IPS DF 6.9 (cell line): ENCODE measurements at regions not wholly inside any gene's neighbourhood (a gene's known extent, or its start where the extent isn't known, plus 50 kb on each side); places are given as distances from the start of the nearest gene placed in this dataset.

ENCODE experiments used
- DNase-seq: peaks from one replicate; pipeline ENCODE4 v3.0.0-alpha.2; 2013; ENCODE audit warnings: low read depth, low spot score
- H3K27ac ChIP-seq: one replicate; pipeline ENCODE4 v1.5.1; 2013; ENCODE audit warnings: low read length, control low read depth
- H3K27me3 ChIP-seq: 2 replicates; pipeline ENCODE4 v1.6.1; 2013; ENCODE audit warnings: mild to moderate bottlenecking, low read length; ENCODE audit not compliant: control insufficient read depth, insufficient read depth
- H3K36me3 ChIP-seq: 2 replicates; pipeline ENCODE4 v1.6.1; 2013; ENCODE audit warnings: low read length; ENCODE audit not compliant: control insufficient read depth, insufficient read depth
- H3K4me1 ChIP-seq: 2 replicates; pipeline ENCODE4 v1.6.1; 2013; ENCODE audit warnings: low read length; ENCODE audit not compliant: control insufficient read depth, insufficient read depth
- H3K4me3 ChIP-seq: 2 replicates; pipeline ENCODE4 v1.5.1; 2013; ENCODE audit warnings: mild to moderate bottlenecking, low read length
- H3K9me3 ChIP-seq: 2 replicates; pipeline ENCODE4 v1.6.1; 2013; ENCODE audit warnings: low read length, inconsistent platforms; ENCODE audit not compliant: control insufficient read depth, insufficient read depth
- WGBS: extraction: QIAGEN DNeasy Blood & Tissue Kit; methylation state at CpG from one replicate; pipeline ENCODE4 v1.1.7; 2013; ENCODE audit warnings: mixed read lengths, missing lambda C conversion rate; ENCODE audit not compliant: insufficient read length, insufficient coverage; 5-methylcytosine and 5-hydroxymethylcytosine counted together

GRCh38 chr15:94059013-94059587 is 172.3 kb upstream of the MCTP2 start:
- no peak for DNase-seq
- Histone ChIP-seq H3K27me3 (no peaks in the 10 kb centered on the region), H3K4me1 (no peaks in the 10 kb centered on the region), H3K9me3 (no peaks in the 10 kb centered on the region), H3K4me3 (no peak overlapping the region), H3K27ac (no peak overlapping the region), H3K36me3 (no peaks in the 10 kb centered on the region)
- WGBS = no CpG with 5 or more reads among the region's 3 CpGs

- H3K27me3 ChIP-seq = no peaks in the 10 kb centered on the region
- H3K4me3 ChIP-seq = no peak overlapping the region
- H3K9me3 ChIP-seq = no peaks in the 10 kb centered on the region
- DNase-seq = no peak
- no peak overlapping the region for H3K27ac ChIP-seq
- H3K36me3 ChIP-seq = no peaks in the 10 kb centered on the region
- H3K4me1 ChIP-seq = no peaks in the 10 kb centered on the region
- WGBS = no CpG with 5 or more reads among the region's 1 CpG
Measured at GRCh38 chr15:94057305-94057704, 174.1 kb upstream of the MCTP2 start.

- no peaks in the 10 kb centered on the region for H3K9me3 ChIP-seq
- H3K36me3 ChIP-seq = no peaks in the 10 kb centered on the region
- no peak for DNase-seq
- H3K27me3 ChIP-seq = no peaks in the 10 kb centered on the region
- no peak overlapping the region for H3K27ac ChIP-seq
- no peaks in the 10 kb centered on the region for H3K4me1 ChIP-seq
- no peak overlapping the region for H3K4me3 ChIP-seq
Measured at GRCh38 chr15:94056314-94056713, 175.0 kb upstream of the MCTP2 start.

GRCh38 chr15:94053626-94054025 is 177.7 kb upstream of the MCTP2 start:
- Histone ChIP-seq H3K9me3 (no peaks in the 10 kb centered on the region), H3K27me3 (no peaks in the 10 kb centered on the region), H3K4me1 (no peaks in the 10 kb centered on the region), H3K27ac (no peak overlapping the region), H3K4me3 (no peak overlapping the region), H3K36me3 (no peaks in the 10 kb centered on the region)
- no peak for DNase-seq

GRCh38 chr15:94052711-94053110 is 178.7 kb upstream of the MCTP2 start:
- Histone ChIP-seq H3K9me3 (no peaks in the 10 kb centered on the region), H3K4me3 (no peak overlapping the region), H3K4me1 (no peaks in the 10 kb centered on the region), H3K36me3 (no peaks in the 10 kb centered on the region), H3K27me3 (no peaks in the 10 kb centered on the region), H3K27ac (no peak overlapping the region)
- WGBS = no CpG with 5 or more reads among the region's 2 CpGs
- no peak for DNase-seq

- Histone ChIP-seq H3K4me3 (no peak overlapping the region), H3K27ac (no peak overlapping the region), H3K9me3 (no peaks in the 10 kb centered on the region), H3K36me3 (no peaks in the 10 kb centered on the region), H3K27me3 (no peaks in the 10 kb centered on the region), H3K4me1 (no peaks in the 10 kb centered on the region)
- no CpG with 5 or more reads among the region's 2 CpGs for WGBS
- no peak for DNase-seq
Measured at GRCh38 chr15:94047566-94047965, 183.8 kb upstream of the MCTP2 start.

GRCh38 chr15:94042180-94042928 is 189.0 kb upstream of the MCTP2 start:
- H3K27ac ChIP-seq = no peak overlapping the region
- WGBS = no CpG with 5 or more reads among the region's 9 CpGs
- no peaks in the 10 kb centered on the region for H3K4me1 ChIP-seq
- H3K27me3 ChIP-seq = no peaks in the 10 kb centered on the region
- H3K36me3 ChIP-seq = no peaks in the 10 kb centered on the region
- no peaks in the 10 kb centered on the region for H3K9me3 ChIP-seq
- no peak overlapping the region for H3K4me3 ChIP-seq
- no peak for DNase-seq

GRCh38 chr15:94041746-94042145 is 189.6 kb upstream of the MCTP2 start:
- no CpG with 5 or more reads among the region's 3 CpGs for WGBS
- Histone ChIP-seq H3K4me3 (no peak overlapping the region), H3K4me1 (no peaks in the 10 kb centered on the region), H3K9me3 (no peaks in the 10 kb centered on the region), H3K27ac (no peak overlapping the region), H3K36me3 (no peaks in the 10 kb centered on the region), H3K27me3 (no peaks in the 10 kb centered on the region)
- no peak for DNase-seq

GRCh38 chr15:94040541-94041248 is 190.7 kb upstream of the MCTP2 start:
- H3K27ac ChIP-seq = no peak overlapping the region
- H3K4me1 ChIP-seq = no peaks in the 10 kb centered on the region
- DNase-seq = no peak
- no peaks in the 10 kb centered on the region for H3K36me3 ChIP-seq
- no CpG with 5 or more reads among the region's 2 CpGs for WGBS
- no peak overlapping the region for H3K4me3 ChIP-seq
- no peaks in the 10 kb centered on the region for H3K9me3 ChIP-seq
- no peaks in the 10 kb centered on the region for H3K27me3 ChIP-seq

- no peak for DNase-seq
- Histone ChIP-seq H3K4me1 (no peaks in the 10 kb centered on the region; the same call in 1 of the 2 replicates), H3K36me3 (no peaks in the 10 kb centered on the region), H3K4me3 (no peak overlapping the region), H3K27ac (no peak overlapping the region), H3K9me3 (no peaks in the 10 kb centered on the region), H3K27me3 (no peaks in the 10 kb centered on the region)
- WGBS = no CpG with 5 or more reads among the region's 2 CpGs
Measured at GRCh38 chr15:94036156-94036555, 195.2 kb upstream of the MCTP2 start.

- no peak for DNase-seq
- H3K36me3 ChIP-seq = no peaks in the 10 kb centered on the region
- H3K4me3 ChIP-seq = no peak overlapping the region
- no peaks in the 10 kb centered on the region for H3K27me3 ChIP-seq
- no peak overlapping the region for H3K27ac ChIP-seq
- H3K4me1 ChIP-seq = no peaks in the 10 kb centered on the region; the same call in 1 of the 2 replicates
- no peaks in the 10 kb centered on the region for H3K9me3 ChIP-seq
- no CpG with 5 or more reads among the region's 17 CpGs for whole genome bisulfite sequencing
Measured at GRCh38 chr15:94033683-94034020, 197.7 kb upstream of the MCTP2 start.
